ENCODE measurements at regions not wholly inside any gene's neighbourhood (a gene's known extent, or its start where the extent isn't known, plus 50 kb on each side); places are given as distances from the start of the nearest gene placed in this dataset.

GRCh38 chr11:112793416-112793815 is 167.8 kb upstream of the NCAM1 start:
- intact Hi-C loops (cut with DNase I), result no loop called here
- no peak overlapping the region for H3K27ac ChIP-seq

GRCh38 chr11:112794331-112794846 is 166.8 kb upstream of the NCAM1 start:
- H3K36me3 ChIP-seq, result no peaks in the 10 kb centered on the region
- no peaks in the 10 kb centered on the region for H3K4me1 ChIP-seq
- TF ChIP-seq CTCF (IDR thresholded peaks at IDR 0.05), result no peak
- H3K27ac ChIP-seq, result no peak overlapping the region
- H3K9me3 ChIP-seq, result no peaks in the 10 kb centered on the region
- H3K4me3 ChIP-seq, result no peak overlapping the region
- DNase-seq (no peak), ATAC-seq (peak; percentile 57 to 67)
- intact Hi-C loops (cut with DNase I), result no loop called here
- no peaks in the 10 kb centered on the region for H3K27me3 ChIP-seq (ENCODE audit: low read depth)

More at GRCh38 chr11:112793416-112793815, 167.8 kb upstream of the NCAM1 start:
- H3K4me1 ChIP-seq, result no peaks in the 10 kb centered on the region
- no peaks in the 10 kb centered on the region for H3K36me3 ChIP-seq
- H3K4me3 ChIP-seq, result no peak overlapping the region
- TF ChIP-seq CTCF (IDR thresholded peaks at IDR 0.05), result no peak
- ATAC-seq (no peak), DNase-seq (no peak)
- H3K9me3 ChIP-seq, result no peaks in the 10 kb centered on the region
- no peaks in the 10 kb centered on the region for H3K27me3 ChIP-seq (ENCODE audit: low read depth)

- no peaks in the 10 kb centered on the region for H3K36me3 ChIP-seq
- intact Hi-C loops (cut with DNase I), result no loop called here
- no peak overlapping the region for H3K4me3 ChIP-seq
- H3K27ac ChIP-seq, result no peak overlapping the region
- H3K4me1 ChIP-seq, result no peaks in the 10 kb centered on the region
- DNase-seq, result no peak
- peak; percentile 50 for TF ChIP-seq CTCF (IDR thresholded peaks at IDR 0.05)
- no peak for ATAC-seq
- H3K27me3 ChIP-seq (ENCODE audit: low read depth), result no peaks in the 10 kb centered on the region
- H3K9me3 ChIP-seq, result no peaks in the 10 kb centered on the region
Measured at GRCh38 chr11:112795142-112795815, 165.9 kb upstream of the NCAM1 start.

GRCh38 chr11:112795911-112796649 is 165.1 kb upstream of the NCAM1 start:
- DNase-seq, result no peak
- H3K9me3 ChIP-seq, result no peaks in the 10 kb centered on the region
- no peak overlapping the region for H3K4me3 ChIP-seq
- no peak overlapping the region for H3K27ac ChIP-seq
- no peaks in the 10 kb centered on the region for H3K27me3 ChIP-seq (ENCODE audit: low read depth)
- H3K36me3 ChIP-seq, result no peaks in the 10 kb centered on the region
- no peaks in the 10 kb centered on the region for H3K4me1 ChIP-seq
- TF ChIP-seq CTCF (IDR thresholded peaks at IDR 0.05), result no peak
- peak; percentile 50 to 53 for ATAC-seq
- intact Hi-C loops (cut with DNase I), result no loop called here

GRCh38 chr11:112797092-112797491 is 164.1 kb upstream of the NCAM1 start:
- Histone ChIP-seq H3K27ac (no peak overlapping the region), H3K9me3 (no peaks in the 10 kb centered on the region), H3K27me3 (ENCODE audit: low read depth) (no peaks in the 10 kb centered on the region), H3K4me1 (no peaks in the 10 kb centered on the region), H3K36me3 (no peaks in the 10 kb centered on the region), H3K4me3 (no peak overlapping the region)
- DNase-seq, result no peak
- no peak for TF ChIP-seq CTCF (IDR thresholded peaks at IDR 0.05)
- intact Hi-C loops (cut with DNase I), result no loop called here
- ATAC-seq, result no peak

Measured in lower lobe of right lung (tissue), 2 donors.